OCI-LY7 (cell line): ENCODE measurements at regions not wholly inside any gene's neighbourhood (a gene's known extent, or its start where the extent isn't known, plus 50 kb on each side); places are given as distances from the start of the nearest gene placed in this dataset.

Experiments
- BruUV-seq: library from RNA; stranded (reverse); fragments of 400-500 nt; replicated peaks from 2 replicates; lab custom pipeline; 2021; lab: Mats Ljungman, UMichigan
- CTCF ChIA-PET: fragments of 300-600 bp; sonication (Branson Sonifier 250); formaldehyde crosslinking; loops from one replicate; lab custom pipeline; 2022; ENCODE audit warnings: antibody characterized with exemption; ENCODE audit not compliant: unreplicated experiment; lab: Charles Lee
- POLR2A ChIA-PET: fragments of 300-600 bp; sonication (Branson Sonifier 250); formaldehyde crosslinking; loops from one replicate; lab custom pipeline; 2022; ENCODE audit warnings: antibody characterized with exemption; lab: Charles Lee
- DNase-seq: peaks from one replicate; pipeline ENCODE4 v3.0.0-alpha.2; 2015; ENCODE audit warnings: low spot score
- H2AFZ ChIP-seq: fragments of 200-600 bp; sonication (generic), shearing (Covaris generic); 2 replicates; pipeline ENCODE4 v1.6.1; 2014; ENCODE audit warnings: mild to moderate bottlenecking, antibody characterized with exemption, low read length, moderate library complexity
- H3K27ac ChIP-seq: fragments of 200-600 bp; sonication (generic); 2 replicates; pipeline ENCODE4 v1.5.1; 2014; ENCODE audit warnings: mixed run types, low read depth, mild to moderate bottlenecking, moderate library complexity, low read length, inconsistent platforms; ENCODE audit not compliant: poor library complexity, severe bottlenecking
- H3K36me3 ChIP-seq: fragments of 200-600 bp; sonication (generic); 2 replicates; pipeline ENCODE4 v1.6.1; 2014; ENCODE audit warnings: mild to moderate bottlenecking, antibody characterized with exemption, low read length, moderate library complexity, mixed read lengths; ENCODE audit not compliant: insufficient read depth
- H3K4me1 ChIP-seq: fragments of 200-600 bp; sonication (generic); 2 replicates; pipeline ENCODE4 v1.5.1; 2014; ENCODE audit warnings: mild to moderate bottlenecking, low read length; ENCODE audit not compliant: insufficient read depth, poor library complexity, severe bottlenecking
- H3K4me2 ChIP-seq: fragments of 200-600 bp; sonication (generic); 2 replicates; pipeline ENCODE4 v1.6.1; 2014; ENCODE audit warnings: mild to moderate bottlenecking, low read length
- H3K4me3 ChIP-seq: fragments of 200-600 bp; sonication (generic); 2 replicates; pipeline ENCODE4 v1.5.1; 2014; ENCODE audit warnings: mild to moderate bottlenecking, low read depth, low read length; ENCODE audit not compliant: poor library complexity, severe bottlenecking
- H3K79me2 ChIP-seq: fragments of 200-600 bp; sonication (generic); 2 replicates; pipeline ENCODE4 v1.6.1; 2016; ENCODE audit warnings: low read depth, mild to moderate bottlenecking, low read length, moderate library complexity, mixed read lengths; ENCODE audit not compliant: insufficient read depth
- H3K9me2 ChIP-seq: fragments of 200-600 bp; sonication (generic); 2 replicates; pipeline ENCODE4 v1.6.1; 2016; ENCODE audit warnings: mild to moderate bottlenecking, low read length, mixed read lengths; ENCODE audit not compliant: insufficient read depth
- H3K9me3 ChIP-seq: fragments of 200-600 bp; sonication (generic); 2 replicates; pipeline ENCODE4 v1.6.1; 2014; ENCODE audit warnings: mild to moderate bottlenecking, mixed run types, low read length, mixed read lengths
- H4K20me1 ChIP-seq: fragments of 200-600 bp; sonication (generic); 2 replicates; pipeline ENCODE4 v1.6.1; 2014; ENCODE audit warnings: mild to moderate bottlenecking, antibody characterized with exemption, low read length, moderate library complexity, mixed read lengths; ENCODE audit not compliant: insufficient read depth
- EZH2phosphoT487 ChIP-seq: fragments of 200-600 bp; sonication (generic); IDR thresholded peaks from 2 replicates; pipeline ENCODE4 v1.6.1; 2018; ENCODE audit warnings: low read depth, borderline replicate concordance, mild to moderate bottlenecking, mixed run types, antibody characterized with exemption, low read length, moderate library complexity, mixed read lengths
- intact Hi-C: fragments of 100-400 bp; cut with micrococcal nuclease; formaldehyde crosslinking; loops from one replicate; pipeline ENCODE4 v1.10.0; 2022; ENCODE audit not compliant: unreplicated experiment
- TF ChIP-seq, protein P1 (sequence below): fragments of 200-600 bp; sonication (generic); conservative IDR thresholded peaks from 2 replicates; pipeline ENCODE4 v1.5.1; 2014; ENCODE audit warnings: mild to moderate bottlenecking, antibody characterized with exemption, low read length, moderate library complexity, mixed read lengths

DNA sequence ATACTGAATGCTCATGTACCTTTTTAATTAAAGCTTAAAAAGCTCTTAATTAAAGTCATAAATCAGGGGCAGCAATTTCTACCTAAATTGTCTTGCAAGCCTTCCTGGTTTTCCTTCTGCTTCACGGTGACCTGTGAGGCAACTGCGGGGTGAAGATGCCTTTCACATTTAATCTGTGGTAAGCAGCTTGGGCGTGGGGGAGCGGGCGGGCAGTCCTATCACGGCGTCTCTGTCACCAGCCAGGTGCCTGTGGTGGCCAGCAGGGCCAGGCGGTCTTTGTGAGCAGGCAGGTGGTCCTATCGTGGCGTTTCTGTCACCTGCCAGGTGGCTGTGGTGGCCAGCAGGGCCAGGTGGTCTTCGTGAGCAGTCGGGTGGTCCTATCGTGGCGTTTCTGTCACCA lies 269.2 kb upstream of the PPP2R2D start:
- intact Hi-C loops = no loop called here
- DNase-seq = no peak

DNA sequence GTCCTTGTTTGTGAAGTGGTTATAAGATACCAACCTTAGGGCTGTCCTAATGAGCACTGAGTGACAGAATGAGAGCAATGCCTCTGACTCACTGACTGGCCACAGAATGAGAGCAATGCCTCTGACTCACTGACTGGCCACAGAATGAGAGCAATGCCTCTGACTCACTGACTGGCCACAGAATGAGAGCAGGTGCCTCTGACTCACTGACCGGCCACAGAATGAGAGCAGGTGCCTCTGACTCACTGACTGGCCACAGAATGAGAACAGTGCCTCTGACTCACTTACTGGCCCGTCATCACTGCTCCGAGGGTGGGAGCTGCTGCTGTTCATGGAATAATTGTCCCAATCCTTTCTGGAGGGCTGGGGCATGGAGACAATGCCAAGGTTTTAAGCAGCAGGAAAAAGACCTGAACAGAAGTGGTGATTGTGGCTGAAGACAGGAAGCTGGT lies 265.2 kb upstream of the PPP2R2D start:
- intact Hi-C loops = no loop called here
- Histone ChIP-seq H3K4me2 (no peak overlapping the region), H4K20me1 (no peaks in the 10 kb centered on the region), H3K27ac (no peak overlapping the region), H2AFZ (no peak overlapping the region), H3K4me3 (no peak overlapping the region), H3K36me3 (no peaks in the 10 kb centered on the region), H3K79me2 (no peaks in the 10 kb centered on the region), H3K9me2 (no peaks in the 10 kb centered on the region), H3K4me1 (no peaks in the 10 kb centered on the region), H3K9me3 (no peaks in the 10 kb centered on the region)
- ChIA-PET CTCF (no interaction called here), POLR2A (no interaction called here)
- BruUV-seq = no TSS peak
- TF ChIP-seq, protein P1, sequence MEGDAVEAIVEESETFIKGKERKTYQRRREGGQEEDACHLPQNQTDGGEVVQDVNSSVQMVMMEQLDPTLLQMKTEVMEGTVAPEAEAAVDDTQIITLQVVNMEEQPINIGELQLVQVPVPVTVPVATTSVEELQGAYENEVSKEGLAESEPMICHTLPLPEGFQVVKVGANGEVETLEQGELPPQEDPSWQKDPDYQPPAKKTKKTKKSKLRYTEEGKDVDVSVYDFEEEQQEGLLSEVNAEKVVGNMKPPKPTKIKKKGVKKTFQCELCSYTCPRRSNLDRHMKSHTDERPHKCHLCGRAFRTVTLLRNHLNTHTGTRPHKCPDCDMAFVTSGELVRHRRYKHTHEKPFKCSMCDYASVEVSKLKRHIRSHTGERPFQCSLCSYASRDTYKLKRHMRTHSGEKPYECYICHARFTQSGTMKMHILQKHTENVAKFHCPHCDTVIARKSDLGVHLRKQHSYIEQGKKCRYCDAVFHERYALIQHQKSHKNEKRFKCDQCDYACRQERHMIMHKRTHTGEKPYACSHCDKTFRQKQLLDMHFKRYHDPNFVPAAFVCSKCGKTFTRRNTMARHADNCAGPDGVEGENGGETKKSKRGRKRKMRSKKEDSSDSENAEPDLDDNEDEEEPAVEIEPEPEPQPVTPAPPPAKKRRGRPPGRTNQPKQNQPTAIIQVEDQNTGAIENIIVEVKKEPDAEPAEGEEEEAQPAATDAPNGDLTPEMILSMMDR = no peak
- no peak for DNase-seq

More for the DNA sequence above, 269.2 kb upstream of the PPP2R2D start:
- H4K20me1 ChIP-seq = no peaks in the 10 kb centered on the region
- no peaks in the 10 kb centered on the region for H3K9me2 ChIP-seq
- H3K4me3 ChIP-seq = no peak overlapping the region
- no peak overlapping the region for H2AFZ ChIP-seq
- TF ChIP-seq, protein P1 = no peak
- TF ChIP-seq EZH2phosphoT487 = no peak
- H3K4me1 ChIP-seq = no peaks in the 10 kb centered on the region
- ChIA-PET CTCF (no interaction called here), POLR2A (no interaction called here)
- H3K9me3 ChIP-seq = no peaks in the 10 kb centered on the region
- no peaks in the 10 kb centered on the region for H3K36me3 ChIP-seq
- H3K4me2 ChIP-seq = no peak overlapping the region
- H3K79me2 ChIP-seq = no peaks in the 10 kb centered on the region
- BruUV-seq = no TSS peak
- H3K27ac ChIP-seq = no peak overlapping the region

DNA sequence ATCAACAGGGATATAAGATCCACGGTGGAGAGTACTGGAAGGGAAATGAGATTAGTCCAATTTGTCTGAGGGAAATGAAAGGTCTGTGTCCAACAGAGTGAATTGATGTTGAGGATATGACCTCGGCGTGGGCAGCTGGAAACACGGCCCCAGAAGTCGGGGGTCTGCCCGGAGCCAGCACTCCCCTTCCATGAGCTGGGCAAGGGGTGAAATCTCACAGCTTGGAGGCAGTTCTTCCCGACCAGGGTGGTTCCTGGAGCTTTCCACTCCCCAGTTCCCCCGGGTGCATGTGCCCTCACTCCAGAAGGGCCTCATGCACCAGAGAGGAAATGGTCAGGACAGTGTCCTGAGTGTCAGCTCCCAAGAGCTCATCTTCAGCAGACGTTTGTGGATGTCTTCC lies 264.7 kb upstream of the PPP2R2D start:
- Histone ChIP-seq H3K4me1 (no peaks in the 10 kb centered on the region), H3K4me2 (no peak overlapping the region), H3K36me3 (no peaks in the 10 kb centered on the region), H3K79me2 (no peaks in the 10 kb centered on the region), H3K27ac (no peak overlapping the region), H3K9me3 (no peaks in the 10 kb centered on the region), H2AFZ (no peak overlapping the region), H4K20me1 (no peaks in the 10 kb centered on the region), H3K9me2 (no peaks in the 10 kb centered on the region), H3K4me3 (no peak overlapping the region)
- TF ChIP-seq EZH2phosphoT487 = no peak
- TF ChIP-seq, protein P1 = no peak
- ChIA-PET POLR2A (no interaction called here), CTCF (no interaction called here)
- intact Hi-C loops = no loop called here
- no TSS peak for BruUV-seq
- no peak for DNase-seq
